ENCODE measurements at regions not wholly inside any gene's neighbourhood (a gene's known extent, or its start where the extent isn't known, plus 50 kb on each side); places are given as distances from the start of the nearest gene placed in this dataset.

DNA sequence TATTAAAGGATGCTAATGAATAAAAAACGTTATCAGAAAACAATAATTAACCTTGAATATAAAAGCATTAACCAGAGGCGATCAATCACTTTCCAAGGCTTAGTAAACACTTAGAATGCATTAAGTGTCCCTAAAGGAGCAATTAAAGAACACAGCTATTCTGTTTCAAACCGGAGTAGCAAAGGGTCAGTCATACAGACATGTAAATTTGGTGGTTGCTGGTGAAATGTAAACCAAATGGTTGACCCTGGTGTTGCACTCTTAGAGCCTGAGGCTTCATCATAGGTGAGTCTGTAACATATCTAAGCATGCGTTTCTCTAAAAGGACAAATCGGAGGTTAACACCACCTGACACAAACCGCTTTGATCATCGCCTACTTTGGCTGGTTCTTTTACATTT lies 1280.1 kb downstream of the TYW1 start:
- TF ChIP-seq CTCF (IDR thresholded peaks at IDR 0.05) (no peak), POLR2A (IDR thresholded peaks at IDR 0.05) (no peak)

Measured in ovary (tissue), 3 donors.